ENCODE measurements at regions not wholly inside any gene's neighbourhood (a gene's known extent, or its start where the extent isn't known, plus 50 kb on each side); places are given as distances from the start of the nearest gene placed in this dataset.

- no peak for TF ChIP-seq SCMH1 (CRISPR knock-in tag; IDR thresholded peaks at IDR 0.05; ENCODE audit: borderline replicate concordance)
- no peak for TF ChIP-seq RAD21 (CRISPR knock-in tag; IDR thresholded peaks at IDR 0.05)
- TF ChIP-seq, protein P1, sequence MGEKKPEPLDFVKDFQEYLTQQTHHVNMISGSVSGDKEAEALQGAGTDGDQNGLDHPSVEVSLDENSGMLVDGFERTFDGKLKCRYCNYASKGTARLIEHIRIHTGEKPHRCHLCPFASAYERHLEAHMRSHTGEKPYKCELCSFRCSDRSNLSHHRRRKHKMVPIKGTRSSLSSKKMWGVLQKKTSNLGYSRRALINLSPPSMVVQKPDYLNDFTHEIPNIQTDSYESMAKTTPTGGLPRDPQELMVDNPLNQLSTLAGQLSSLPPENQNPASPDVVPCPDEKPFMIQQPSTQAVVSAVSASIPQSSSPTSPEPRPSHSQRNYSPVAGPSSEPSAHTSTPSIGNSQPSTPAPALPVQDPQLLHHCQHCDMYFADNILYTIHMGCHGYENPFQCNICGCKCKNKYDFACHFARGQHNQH (CRISPR knock-in tag; IDR thresholded peaks at IDR 0.05): no peak
- TF ChIP-seq FOXA1 (IDR thresholded peaks at IDR 0.05): no peak
- TF ChIP-seq FOXA1 (CRISPR knock-in tag; IDR thresholded peaks at IDR 0.05): no peak
- no peak for TF ChIP-seq HOMEZ (CRISPR knock-in tag; IDR thresholded peaks at IDR 0.05; ENCODE audit: low read depth)
- no peak for TF ChIP-seq BCL3 (CRISPR knock-in tag; IDR thresholded peaks at IDR 0.05)
- TF ChIP-seq POLR2A (IDR thresholded peaks at IDR 0.05; ENCODE audit: insufficient read depth in 1 of 2, low read depth in 2 of 2, low read length in 2 of 2): no peak
- TF ChIP-seq PTBP1 (IDR thresholded peaks at IDR 0.05; ENCODE audit: low read depth, low read length, poor library complexity, severe bottlenecking): no peak
- TF ChIP-seq IRF2 (CRISPR knock-in tag; IDR thresholded peaks at IDR 0.05): no peak
- no peak for TF ChIP-seq ZNF138 (CRISPR knock-in tag; IDR thresholded peaks at IDR 0.05; ENCODE audit: low read depth)
Measured at GRCh38 chr6:10276660-10277287, 138.1 kb downstream of the TFAP2A start.

All from HepG2 (cell line).